HG02884 (cell line): ENCODE measurements at regions not wholly inside any gene's neighbourhood (a gene's known extent, or its start where the extent isn't known, plus 50 kb on each side); places are given as distances from the start of the nearest gene placed in this dataset.

Source experiments
- ATAC-seq: cut with Tn5 transposase; IDR thresholded peaks from one replicate; pipeline ENCODE4 v1.9.1; 2021; ENCODE audit warnings: mild to moderate bottlenecking, moderate library complexity; ENCODE audit not compliant: unreplicated experiment

DNA sequence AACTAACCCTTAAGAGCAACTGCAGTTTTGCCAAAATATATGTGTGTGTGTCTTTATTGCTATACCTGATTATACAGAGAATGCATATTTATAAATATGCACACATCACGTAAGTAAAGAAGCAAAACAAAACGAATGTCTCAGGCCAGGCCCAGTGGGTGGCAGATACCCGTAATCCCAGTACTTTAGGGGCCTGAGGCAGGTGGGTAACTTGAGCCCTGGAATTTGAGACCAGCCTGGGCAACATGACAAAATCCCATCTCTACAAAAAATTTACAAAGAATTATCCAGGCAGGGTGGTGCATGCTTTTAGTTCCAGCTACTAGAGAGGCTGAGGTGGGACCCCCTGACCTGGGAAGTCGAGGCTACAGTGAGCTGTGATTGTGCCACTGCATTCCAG lies 745.3 kb downstream of the SATB2 start:
- no peak for ATAC-seq

DNA sequence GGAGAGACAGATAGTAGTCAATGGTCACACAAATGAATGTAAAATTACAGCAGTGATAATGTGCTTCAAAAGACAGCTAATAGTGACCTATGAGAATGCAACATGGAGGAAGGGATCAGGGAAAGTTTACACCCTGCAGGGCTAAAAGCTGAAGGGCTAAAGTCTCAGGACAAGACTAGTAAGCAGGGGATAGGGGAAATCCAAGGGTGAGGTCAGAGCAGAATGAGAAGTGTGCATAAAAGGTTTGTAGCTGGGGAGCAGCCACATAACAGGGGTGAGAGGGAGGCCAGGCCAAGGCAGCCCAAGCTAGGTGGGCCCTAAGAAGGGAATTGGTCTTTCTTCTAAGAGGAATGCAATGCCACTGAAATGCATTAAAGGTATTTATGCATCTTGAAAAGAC lies 746.3 kb downstream of the SATB2 start:
- ATAC-seq, result no peak

DNA sequence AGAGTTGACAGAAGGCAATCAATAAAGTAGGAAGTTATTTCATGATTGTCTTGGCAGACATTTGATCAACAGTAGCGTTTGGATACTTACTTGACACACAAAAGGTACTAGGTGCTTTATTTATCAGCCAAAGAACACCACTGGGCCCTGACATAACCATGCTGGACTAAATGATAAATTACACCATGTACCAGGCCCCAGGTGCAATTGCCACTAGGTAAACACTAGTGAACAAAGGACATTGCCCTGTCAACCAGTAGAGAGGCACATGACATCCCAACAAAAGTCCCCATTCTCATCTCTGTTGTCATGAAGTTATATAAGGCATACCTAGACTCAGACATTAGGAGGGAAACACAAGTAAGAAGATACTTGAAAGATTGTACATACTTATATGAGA lies 747.2 kb downstream of the SATB2 start:
- ATAC-seq, result no peak

DNA sequence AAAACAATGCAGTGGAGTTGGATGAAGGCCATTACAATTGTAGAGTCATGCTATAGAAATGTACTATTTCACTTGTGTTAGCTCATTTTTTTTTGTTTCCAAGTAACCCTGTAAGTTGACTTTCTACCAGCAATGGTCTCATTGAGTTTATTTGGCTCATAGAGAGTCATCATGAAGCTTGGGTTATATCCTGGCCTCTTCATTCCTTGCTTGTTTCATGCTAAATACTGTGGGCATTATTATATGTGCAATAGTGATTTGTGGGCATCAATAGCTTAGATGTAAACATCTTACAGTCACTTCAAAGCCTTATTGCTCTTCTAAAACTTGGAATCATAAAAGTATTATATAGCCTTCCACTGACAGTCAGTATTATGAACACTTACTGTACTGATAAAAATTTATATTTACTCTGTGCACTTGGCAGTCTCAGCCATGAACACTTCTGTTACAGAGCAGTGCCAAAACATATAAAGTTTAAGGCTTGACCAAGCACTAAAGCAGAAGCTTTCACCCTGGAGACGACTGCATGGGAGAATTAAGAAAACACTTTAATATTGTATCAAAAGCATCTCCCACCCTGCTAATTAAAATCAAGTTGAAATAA lies 751.2 kb downstream of the SATB2 start:
- ATAC-seq, result no peak

DNA sequence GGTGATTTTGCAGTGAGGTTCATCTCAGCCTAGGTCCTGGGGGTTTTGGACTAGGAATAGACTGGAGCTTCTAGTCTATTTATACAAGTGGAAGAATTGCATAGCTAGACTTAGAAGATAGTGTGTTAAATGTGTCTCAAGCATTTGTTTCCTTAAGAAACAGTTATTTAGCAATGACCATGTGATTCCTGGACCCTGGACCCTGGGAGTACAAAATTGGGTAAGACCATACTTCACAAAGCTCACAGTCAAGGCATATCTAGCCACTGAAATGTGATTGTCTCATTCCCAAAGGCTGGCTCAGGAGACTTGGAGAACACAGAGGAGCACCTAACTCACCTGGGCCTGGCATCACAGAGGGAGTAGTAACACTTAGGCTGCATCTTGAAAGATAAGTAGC lies 754.5 kb downstream of the SATB2 start:
- no peak for ATAC-seq

DNA sequence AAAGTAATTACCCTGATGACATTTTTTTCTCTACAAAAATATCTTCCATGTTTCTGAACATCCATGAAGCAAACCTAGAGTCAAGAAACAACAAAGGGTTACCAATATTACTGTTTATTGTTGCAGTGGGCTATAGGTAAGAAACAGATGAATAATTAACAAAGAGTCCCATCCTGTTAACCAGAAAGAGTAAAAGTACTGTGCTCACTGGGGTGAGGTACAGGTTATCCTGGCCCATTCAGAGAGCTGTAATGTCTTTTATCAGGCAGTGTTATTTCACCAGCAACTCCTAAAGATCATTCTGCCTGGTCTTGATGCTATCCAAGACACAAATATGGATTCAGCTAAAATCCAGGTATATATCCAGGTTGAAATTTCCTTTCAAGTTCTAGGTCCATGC lies 754.9 kb downstream of the SATB2 start:
- ATAC-seq, result no peak

DNA sequence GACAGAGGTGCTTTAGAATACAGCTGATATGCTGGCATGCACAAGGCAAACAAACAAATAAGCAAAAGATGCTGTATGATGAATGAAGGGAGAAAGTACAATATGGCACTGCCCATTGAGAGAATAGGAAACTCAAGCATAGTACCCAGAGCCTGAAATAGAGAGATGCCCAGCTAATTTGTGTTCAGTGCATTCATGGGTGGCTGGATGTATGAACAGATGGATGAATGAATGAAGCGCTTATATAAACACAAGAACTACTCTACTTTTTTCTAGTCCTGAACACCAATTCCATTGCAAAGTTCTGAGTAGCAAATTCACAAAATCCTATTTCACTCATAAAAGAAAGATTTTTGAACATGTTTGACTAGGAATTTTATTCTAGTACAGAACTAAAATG lies 756.3 kb downstream of the SATB2 start:
- ATAC-seq, result no peak

DNA sequence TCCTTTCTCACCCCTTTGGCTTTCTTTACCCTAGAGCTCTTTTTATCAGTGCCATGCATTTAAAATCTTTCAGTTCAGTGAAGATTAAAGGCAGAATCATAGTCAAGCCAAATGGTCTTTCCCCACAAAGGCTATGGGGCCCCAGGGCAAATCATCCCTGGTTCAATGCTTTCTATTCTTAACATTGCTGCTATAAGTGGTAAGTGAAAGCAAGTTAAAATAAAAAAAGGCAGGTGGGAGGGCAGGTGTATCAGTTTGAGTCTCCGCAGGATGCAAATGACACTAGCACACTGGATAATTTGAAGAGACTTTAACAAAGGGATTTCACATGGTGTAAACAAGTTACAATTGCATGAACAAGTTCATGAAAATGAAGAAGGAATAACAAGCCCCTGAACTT lies 757.4 kb downstream of the SATB2 start:
- ATAC-seq, result no peak

DNA sequence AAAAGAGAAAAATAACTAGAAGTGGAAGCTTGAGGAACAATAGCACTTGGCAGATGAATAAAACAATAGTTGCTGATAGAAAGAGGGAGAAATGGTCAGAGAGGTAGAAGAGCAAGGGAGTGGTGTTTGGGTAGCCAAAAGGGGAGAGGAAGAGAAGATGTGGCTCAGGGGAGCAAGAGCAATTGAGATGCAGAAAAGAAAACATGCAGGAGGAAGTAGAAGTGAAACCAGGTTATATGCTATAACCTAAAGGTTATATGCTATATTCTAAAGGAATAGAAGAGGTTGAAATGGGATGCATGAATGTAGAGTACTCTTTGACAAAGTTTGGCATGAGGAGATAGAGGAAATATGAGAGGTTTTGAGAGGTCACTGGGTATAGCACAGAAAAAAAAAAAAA lies 759.5 kb downstream of the SATB2 start:
- ATAC-seq, result no peak

DNA sequence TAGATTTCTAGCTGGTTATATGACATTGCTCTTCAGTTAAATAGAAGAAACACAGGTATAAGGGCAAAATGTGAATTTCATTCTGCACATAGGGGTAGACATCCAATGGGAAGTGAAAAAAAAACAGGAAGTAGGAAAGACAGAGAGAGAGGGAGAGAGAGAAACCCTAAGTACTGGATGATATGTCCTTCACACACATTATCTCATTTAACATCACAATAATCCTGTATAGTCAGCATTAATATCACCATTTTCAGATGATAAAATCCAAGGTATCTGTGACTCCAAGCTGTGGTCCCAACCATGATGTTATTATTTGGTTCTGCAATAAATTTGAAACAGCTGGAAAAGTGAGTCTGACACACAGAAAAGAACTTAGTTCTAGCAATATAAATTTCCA lies 759.9 kb downstream of the SATB2 start:
- no peak for ATAC-seq

DNA sequence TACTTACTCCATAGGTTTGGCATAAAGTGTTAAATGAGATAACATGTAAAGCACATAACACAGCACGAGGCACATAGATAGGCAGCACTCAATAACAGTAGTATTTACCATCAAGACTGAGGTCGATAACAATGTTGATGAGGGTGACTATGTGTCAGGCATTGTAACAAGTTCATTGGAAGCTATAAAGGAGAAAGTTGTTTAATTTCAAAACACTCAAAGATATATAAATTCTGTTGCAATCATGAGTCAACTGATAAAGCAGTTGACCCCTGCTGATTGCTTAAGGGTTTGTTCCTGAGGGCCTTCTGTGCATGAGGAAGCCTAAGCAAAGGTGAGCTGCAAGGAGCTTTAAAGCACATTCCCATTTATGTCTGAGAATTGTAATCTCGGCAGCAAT lies 760.5 kb downstream of the SATB2 start:
- ATAC-seq, result no peak

DNA sequence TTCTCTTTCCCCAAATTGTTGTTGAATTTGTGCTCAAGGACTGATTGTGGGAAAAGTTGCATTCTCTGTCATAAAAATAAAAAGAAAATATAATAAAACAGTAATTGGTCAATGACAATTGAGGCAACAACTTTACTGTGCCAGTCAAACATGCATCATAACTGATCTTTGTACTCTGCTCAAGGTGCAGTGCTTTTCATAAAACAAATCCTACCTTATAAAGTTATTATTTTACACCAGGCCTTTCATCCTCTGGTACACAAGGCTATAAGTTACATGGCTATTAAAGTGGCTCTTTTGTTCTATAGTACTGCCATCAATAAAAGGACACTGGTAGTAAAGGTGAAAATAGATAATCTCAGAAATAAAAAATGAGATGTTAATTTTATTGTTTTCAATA lies 761.9 kb downstream of the SATB2 start:
- ATAC-seq, result no peak

DNA sequence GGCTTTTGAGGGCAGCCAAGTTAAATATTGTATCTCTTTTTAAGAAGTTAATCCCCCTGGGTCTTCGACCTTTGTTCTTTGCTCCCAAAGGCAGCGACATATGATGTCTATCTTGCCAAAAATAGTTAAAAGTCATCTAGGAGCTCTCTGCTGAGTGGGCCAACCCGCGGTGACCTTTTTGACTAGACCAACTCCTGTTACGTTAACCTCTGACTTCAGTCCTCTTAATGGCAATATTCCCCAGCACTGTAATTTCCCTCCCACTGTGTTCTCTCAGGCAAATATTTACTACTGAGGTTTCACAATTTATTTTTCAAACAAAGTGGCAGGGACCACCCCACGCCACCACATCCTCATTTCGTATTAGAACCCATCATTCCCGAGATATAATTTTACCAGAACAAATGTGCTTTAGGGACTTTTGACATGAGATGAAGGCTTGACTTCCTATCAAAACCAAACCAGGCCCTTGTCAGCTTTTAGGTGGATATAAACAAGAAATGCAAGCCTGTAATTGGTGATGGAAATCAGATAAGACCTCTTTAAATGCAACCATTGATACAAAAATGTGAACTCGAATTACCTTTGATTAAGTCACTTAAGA lies 764.7 kb downstream of the SATB2 start:
- no peak for ATAC-seq

DNA sequence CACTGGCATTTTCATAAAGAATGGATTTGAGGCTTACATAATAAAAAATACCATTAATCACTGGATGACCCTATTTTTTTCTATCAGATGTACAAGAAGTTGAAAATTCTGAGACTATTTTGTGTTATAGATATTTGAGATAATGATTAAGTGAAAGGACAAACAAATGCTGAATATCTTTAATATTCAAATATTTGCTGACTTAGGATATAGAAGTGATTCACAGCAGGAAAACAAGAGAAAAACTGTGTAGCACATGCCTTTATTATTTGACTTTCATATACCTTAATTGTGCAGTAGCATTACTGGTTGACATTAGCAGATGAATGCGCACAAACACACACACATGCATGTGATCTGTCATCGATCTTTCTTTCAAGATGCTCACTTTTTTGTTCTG lies 766.5 kb downstream of the SATB2 start:
- ATAC-seq, result no peak

DNA sequence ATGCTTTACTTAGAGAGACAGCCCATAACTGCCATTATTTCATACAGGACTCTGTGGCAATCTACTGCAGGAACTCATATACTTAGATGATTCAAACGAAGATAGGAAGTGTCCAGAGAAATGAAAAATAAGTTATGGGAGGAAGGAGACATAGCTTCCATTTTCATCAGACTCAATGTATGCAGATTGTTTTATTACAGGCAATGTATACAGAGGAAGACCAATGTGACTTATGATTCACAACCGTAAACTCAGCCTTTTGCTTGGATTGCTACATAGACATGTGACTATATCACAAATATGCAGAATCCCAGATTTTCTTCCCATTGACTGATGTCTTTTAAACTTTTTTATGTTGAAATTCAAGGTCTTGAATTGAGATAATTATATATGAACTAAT lies 793.4 kb downstream of the SATB2 start:
- ATAC-seq, result no peak

DNA sequence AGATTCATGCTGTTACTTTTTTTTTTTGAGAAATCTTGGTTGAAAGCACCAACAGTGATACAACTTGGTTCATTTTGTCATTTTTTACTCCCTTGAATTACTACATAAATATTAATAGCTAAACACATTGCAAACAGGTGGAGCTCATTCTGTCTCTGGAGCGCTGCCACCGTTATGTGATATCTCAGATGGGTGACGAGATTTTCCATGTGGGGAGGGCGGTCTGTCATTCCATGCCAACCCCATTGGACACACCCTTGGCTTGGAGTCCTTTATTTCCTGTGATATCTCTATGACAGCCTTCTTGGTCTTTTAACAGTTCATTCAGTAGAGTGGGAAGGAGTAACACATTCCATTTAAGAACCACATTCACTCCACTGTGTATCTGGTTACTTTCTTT lies 794.8 kb downstream of the SATB2 start:
- no peak for ATAC-seq

DNA sequence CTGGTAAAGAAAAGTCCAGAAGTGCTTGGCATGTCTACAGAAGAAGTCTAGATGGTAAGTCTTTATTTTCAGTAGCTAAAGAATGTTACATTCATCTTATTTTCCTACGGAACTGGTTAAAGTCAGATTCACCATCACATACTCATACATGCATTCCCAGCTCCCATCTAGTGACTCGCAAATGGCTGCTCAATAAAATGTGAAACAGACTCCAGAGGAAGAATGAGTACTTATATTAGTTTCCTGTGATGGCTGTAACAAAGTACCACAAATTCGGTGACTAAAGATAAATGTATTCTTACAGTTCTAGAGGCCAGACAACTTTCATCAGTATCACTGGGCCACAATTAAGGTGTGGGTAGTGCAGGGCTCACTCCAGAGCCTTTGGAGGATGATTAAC lies 797.2 kb downstream of the SATB2 start:
- ATAC-seq, result no peak

DNA sequence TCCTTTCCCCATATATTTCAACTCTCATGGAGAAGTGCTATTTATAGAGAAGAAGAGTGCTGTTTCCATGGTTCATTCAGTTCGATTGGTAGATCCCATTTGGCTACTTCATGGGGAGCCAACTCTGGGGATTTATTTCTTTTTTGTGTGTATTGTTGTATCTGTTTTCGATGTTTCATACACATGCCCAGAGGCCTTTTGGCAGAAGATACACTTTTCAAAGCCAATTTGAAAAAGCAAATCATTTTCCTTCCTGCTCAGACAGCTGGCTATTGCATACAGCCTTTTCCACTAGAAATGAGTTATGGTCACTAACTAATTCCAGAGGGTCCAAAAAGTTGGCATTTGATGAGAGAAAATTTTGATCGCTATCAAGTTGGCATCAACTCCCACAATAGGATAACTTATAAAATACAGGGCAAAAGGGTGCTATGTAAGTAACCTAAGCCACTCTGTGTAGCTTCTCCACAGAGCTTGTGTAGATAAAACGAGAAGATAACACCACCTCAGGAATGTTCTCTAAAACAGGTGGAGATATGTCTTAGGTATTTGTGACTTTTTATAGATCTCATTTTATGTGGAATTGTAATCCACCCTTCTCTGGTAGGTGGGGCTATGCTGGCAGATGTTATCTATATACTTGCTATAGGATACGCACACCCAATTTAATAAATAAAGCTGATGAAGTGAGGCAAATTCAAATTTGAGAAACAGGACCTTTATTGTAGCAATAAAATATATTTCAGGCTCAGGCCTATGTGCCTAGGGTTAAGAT lies 798.5 kb downstream of the SATB2 start:
- ATAC-seq, result no peak

DNA sequence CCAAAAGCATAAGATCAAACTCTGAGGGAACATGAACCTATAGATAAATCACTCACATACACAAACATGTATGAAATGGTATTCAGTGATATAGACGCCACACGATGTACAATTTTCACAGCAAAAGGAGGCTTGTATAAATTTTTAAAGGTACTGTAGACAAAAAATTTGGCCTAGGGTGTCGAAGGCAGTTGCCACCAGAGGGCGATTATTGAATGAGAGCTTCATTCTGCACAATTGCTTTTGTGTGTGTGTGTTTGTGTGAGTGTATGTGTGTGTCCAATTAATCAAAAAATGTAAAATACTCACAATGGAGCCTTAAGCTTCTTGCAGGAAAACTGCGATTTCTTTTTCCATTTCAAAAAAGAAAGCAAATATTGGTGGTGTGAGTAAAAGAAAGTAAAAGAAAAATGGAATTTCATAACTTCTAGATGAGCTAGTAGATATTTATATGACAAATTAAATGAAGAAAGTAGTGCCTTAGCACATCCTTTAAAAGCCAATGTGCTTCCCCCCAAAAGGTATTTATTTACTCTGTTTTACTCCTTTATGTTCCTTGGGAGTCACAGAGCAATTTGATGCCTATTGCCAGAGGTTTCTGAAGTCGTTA lies 800.1 kb downstream of the SATB2 start:
- ATAC-seq, result no peak

DNA sequence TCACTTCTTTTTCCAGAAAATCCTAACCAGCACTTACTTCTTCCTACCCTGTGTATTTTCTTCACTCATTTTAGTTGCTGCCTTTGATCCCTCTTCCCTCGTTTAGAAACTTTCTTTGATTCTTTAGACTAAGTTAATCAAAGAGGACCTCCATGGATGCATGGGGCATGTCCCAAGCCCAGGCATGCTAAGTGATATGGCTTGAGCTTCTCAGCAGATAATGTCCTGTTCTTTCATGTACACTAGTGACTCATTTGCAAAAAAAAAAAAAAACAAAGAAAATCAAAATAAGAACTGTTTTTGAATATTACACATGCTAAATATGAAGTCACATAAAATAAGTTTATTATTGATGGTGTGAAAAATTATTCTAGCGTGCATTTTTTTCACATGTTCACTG lies 800.9 kb downstream of the SATB2 start:
- ATAC-seq, result no peak

DNA sequence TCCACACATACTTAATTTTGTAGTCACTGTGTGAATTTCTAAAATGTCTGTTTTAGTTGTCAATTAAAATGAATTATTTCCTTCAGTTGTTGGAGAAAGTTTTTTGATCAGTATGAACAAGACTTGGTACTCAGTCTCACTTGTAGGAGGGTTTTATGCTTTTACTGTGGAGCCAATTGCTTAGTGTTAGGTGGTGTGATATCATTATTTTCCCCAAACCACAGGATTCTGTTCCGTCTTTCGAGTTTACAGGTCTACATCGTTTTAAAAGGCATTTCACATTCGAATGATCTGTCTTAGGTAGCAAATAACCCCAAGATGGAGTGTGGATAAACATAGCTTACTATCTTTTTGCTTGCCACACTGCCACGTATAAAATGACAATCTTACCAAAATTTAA lies 803.1 kb downstream of the SATB2 start:
- no peak for ATAC-seq

DNA sequence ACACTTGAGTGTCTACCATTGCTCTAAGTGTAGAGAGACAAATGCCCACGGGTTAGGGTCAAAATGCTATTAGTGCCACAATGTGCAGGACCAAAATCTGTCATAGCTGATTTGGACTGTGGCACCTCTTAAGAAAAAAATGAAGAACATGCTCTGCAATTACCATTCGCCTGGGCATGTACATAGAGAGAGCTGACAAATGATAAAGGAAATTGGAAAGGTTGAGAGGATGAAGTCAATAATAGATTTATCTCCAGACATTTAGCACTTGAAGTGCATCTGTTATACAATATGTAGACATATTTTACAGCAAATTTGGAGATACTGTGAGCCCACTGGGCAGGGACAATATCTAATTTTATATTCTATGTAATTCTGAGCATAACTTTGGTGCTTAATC lies 804.4 kb downstream of the SATB2 start:
- ATAC-seq, result no peak
